SK-N-SH (cell line): ENCODE measurements at regions not wholly inside any gene's neighbourhood (a gene's known extent, or its start where the extent isn't known, plus 50 kb on each side); places are given as distances from the start of the nearest gene placed in this dataset.

Experiments used
- CTCF ChIA-PET: fragments of 300-600, 350-600 bp; formaldehyde crosslinking; extraction: SDS; loops from one replicate; lab custom pipeline; 2021; lab: Yijun Ruan, JAX
- POLR2A ChIA-PET: fragments of 350-600 bp; sonication (Branson Sonifier 250); formaldehyde crosslinking; extraction: SDS; loops from one replicate; lab custom pipeline; 2020; ENCODE audit warnings: antibody characterized with exemption, inconsistent platforms; lab: Yijun Ruan, JAX
- DNase-seq: peaks from one replicate; pipeline ENCODE4 v3.0.0; 2012
- H2AFZ ChIP-seq: fragments of 200-600 bp; sonication (generic); 2 replicates; pipeline ENCODE4 v1.8.1; 2016; ENCODE audit warnings: antibody characterized with exemption, mild to moderate bottlenecking, low read depth
- H3F3A ChIP-seq: fragments of 200-600 bp; sonication (generic); replicated peaks from 2 replicates; pipeline ENCODE3; 2016; ENCODE audit warnings: antibody characterized with exemption, mild to moderate bottlenecking; ENCODE audit not compliant: insufficient read depth
- H3K27ac ChIP-seq, 2 experiments: fragments of 200-500 bp in 1 of 2; fragments of 200-600 bp in 1 of 2; sonication (Bioruptor generic) in 1 of 2; sonication (generic), shearing (Covaris generic) in 1 of 2; 2 replicates each; pipeline versions ENCODE4 v1.5.1 to v1.6.1; 2014 to 2016; ENCODE audit warnings: low read depth in 2 of 2, inconsistent platforms in 1 of 2, low read length in 1 of 2, mild to moderate bottlenecking in 1 of 2, mixed read lengths in 1 of 2
- H3K27me3 ChIP-seq: fragments of 200-600 bp; sonication (generic), shearing (Covaris generic); 2 replicates; pipeline ENCODE4 v1.6.1; 2016; ENCODE audit warnings: mixed run types; ENCODE audit not compliant: insufficient read depth
- H3K36me3 ChIP-seq, 2 experiments: fragments of 200-500 bp in 1 of 2; fragments of 200-600 bp in 1 of 2; sonication (Bioruptor generic) in 1 of 2; sonication (generic) in 1 of 2; replicated peaks in 1 of 2; 2 replicates each; pipeline versions ENCODE3 to v1.5.1; 2014 to 2016; ENCODE audit warnings: low read length in 1 of 2, mild to moderate bottlenecking in 1 of 2; ENCODE audit not compliant: insufficient read depth in 2 of 2, control insufficient read depth in 1 of 2
- H3K4me1 ChIP-seq, 2 experiments: fragments of 200-500 bp in 1 of 2; fragments of 200-600 bp in 1 of 2; sonication (Bioruptor generic) in 1 of 2; sonication (generic), shearing (Covaris generic) in 1 of 2; 2 replicates each; pipeline versions ENCODE4 v1.5.1 to v1.6.1; 2014 to 2016; ENCODE audit warnings: low read depth in 1 of 2, low read length in 1 of 2, mixed run types in 1 of 2; ENCODE audit not compliant: insufficient read depth in 2 of 2, control insufficient read depth in 1 of 2
- H3K4me2 ChIP-seq: fragments of 200-600 bp; sonication (generic), shearing (Covaris generic); 2 replicates; pipeline ENCODE4 v1.6.1; 2017; ENCODE audit warnings: mixed run types
- H3K4me3 ChIP-seq, 2 experiments: fragments of 200-500 bp in 1 of 2; fragments of 200-600 bp in 1 of 2; sonication (Bioruptor generic) in 1 of 2; sonication (generic), shearing (Covaris generic) in 1 of 2; 2 replicates each; pipeline versions ENCODE4 v1.5.1 to v1.8.1; 2014 to 2016; ENCODE audit warnings: low read depth in 2 of 2, inconsistent platforms in 1 of 2, low read length in 1 of 2, mild to moderate bottlenecking in 1 of 2, mixed read lengths in 1 of 2, moderate library complexity in 1 of 2
- H3K79me2 ChIP-seq: fragments of 200-600 bp; sonication (generic); 2 replicates; pipeline ENCODE4 v1.8.1; 2017; ENCODE audit warnings: mild to moderate bottlenecking; ENCODE audit not compliant: insufficient read depth
- H3K9ac ChIP-seq: fragments of 200-600 bp; sonication (generic); 2 replicates; pipeline ENCODE4 v1.6.1; 2017; ENCODE audit warnings: mixed run types
- H3K9me2 ChIP-seq: fragments of 200-600 bp; sonication (generic); 2 replicates; pipeline ENCODE4 v1.6.1; 2017; ENCODE audit warnings: mixed run types
- H3K9me3 ChIP-seq: fragments of 200-600 bp; sonication (generic); 2 replicates; pipeline ENCODE4 v1.6.1; 2017; ENCODE audit warnings: mixed run types, mild to moderate bottlenecking, moderate library complexity
- H4K20me1 ChIP-seq: fragments of 200-600 bp; sonication (generic); 2 replicates; pipeline ENCODE4 v1.6.1; 2017; ENCODE audit warnings: mild to moderate bottlenecking, mixed run types; ENCODE audit not compliant: insufficient read depth
- CTCF ChIP-seq: fragments of 200-600 bp; sonication (generic); IDR thresholded peaks from 2 replicates; pipeline ENCODE4 v1.6.1; 2017; ENCODE audit warnings: antibody characterized with exemption, mild to moderate bottlenecking, moderate library complexity
- ELF1 ChIP-seq: IDR thresholded peaks from 2 replicates; pipeline ENCODE4 v1.4.0; 2012
- EP300 ChIP-seq, 2 experiments: IDR thresholded peaks; 2 replicates each; pipeline versions ENCODE4 v1.4.0 to v1.6.1; 2012; ENCODE audit warnings: borderline replicate concordance in 1 of 2, low read depth in 1 of 2, low read length in 1 of 2
- FOSL2 ChIP-seq: IDR thresholded peaks from 2 replicates; pipeline ENCODE4 v1.4.0; 2012; ENCODE audit warnings: low read depth, mild to moderate bottlenecking, moderate library complexity, borderline replicate concordance
- GABPA ChIP-seq: IDR thresholded peaks from 2 replicates; pipeline ENCODE4 v1.4.0; 2012; ENCODE audit warnings: low read depth, mild to moderate bottlenecking
- GATA2 ChIP-seq: sonication (generic); formaldehyde crosslinking; IDR thresholded peaks from 2 replicates; pipeline ENCODE4 v1.5.0; 2020; ENCODE audit warnings: mild to moderate bottlenecking, missing genetic modification reagents
- IRF3 ChIP-seq: fragments of 150-350 bp; IDR thresholded peaks from 2 replicates; pipeline ENCODE4 v1.6.1; 2016; ENCODE audit warnings: mild to moderate bottlenecking, low read depth, low read length
- JUND ChIP-seq: IDR thresholded peaks from 2 replicates; pipeline ENCODE4 v1.4.0; 2012
- MXI1 ChIP-seq: IDR thresholded peaks from 2 replicates; pipeline ENCODE4 v1.6.1; 2012; ENCODE audit warnings: mild to moderate bottlenecking, low read depth, low read length, improper control_type of control experiment
- NFIC ChIP-seq: IDR thresholded peaks from 2 replicates; pipeline ENCODE4 v1.4.0; 2012; ENCODE audit warnings: borderline replicate concordance
- RCOR1 ChIP-seq: fragments of 150-350 bp; IDR thresholded peaks from 2 replicates; pipeline ENCODE4 v1.6.1; 2017; ENCODE audit warnings: antibody characterized with exemption, low read length
- REST ChIP-seq: IDR thresholded peaks from 2 replicates; pipeline ENCODE4 v1.6.1; 2012; ENCODE audit warnings: mild to moderate bottlenecking, low read depth, low read length, moderate library complexity
- RFX5 ChIP-seq: IDR thresholded peaks from 2 replicates; pipeline ENCODE4 v1.6.1; 2012; ENCODE audit warnings: mild to moderate bottlenecking, improper control_type of control experiment, low read length
- TCF12 ChIP-seq: IDR thresholded peaks from 2 replicates; pipeline ENCODE4 v1.4.0; 2012
- TEAD4 ChIP-seq: IDR thresholded peaks from 2 replicates; pipeline ENCODE4 v1.4.0; 2012; ENCODE audit warnings: mild to moderate bottlenecking, borderline replicate concordance; ENCODE audit not compliant: insufficient read depth
- USF2 ChIP-seq: fragments of 150-350 bp; IDR thresholded peaks from 2 replicates; pipeline ENCODE4 v1.6.1; 2017; ENCODE audit warnings: antibody characterized with exemption, low read length, low read depth, borderline replicate concordance
- ZBTB33 ChIP-seq: IDR thresholded peaks from 2 replicates; pipeline ENCODE4 v1.4.0; 2012; ENCODE audit warnings: low read depth, borderline replicate concordance
- WGBS: methylation state at CpG from one replicate; pipeline ENCODE4 v1.1.6; 2017; ENCODE audit warnings: low lambda C conversion rate; 5-methylcytosine and 5-hydroxymethylcytosine counted together

- TF ChIP-seq ZBTB33, result no peak
- TF ChIP-seq MXI1, result no peak
- no peak for TF ChIP-seq CTCF
- no peak for TF ChIP-seq REST
- TF ChIP-seq GATA2, result no peak
- TF ChIP-seq FOSL2, result no peak
Measured at GRCh38 chr2:205868053-205868452, 185.8 kb downstream of the NRP2 start (continued).

- no peak overlapping the region for H3K4me3 ChIP-seq
- H3K27me3 ChIP-seq, result no peaks in the 10 kb centered on the region
- TF ChIP-seq FOSL2, result no peak
- TF ChIP-seq EP300 (IDR thresholded peaks at IDR 0.05; ENCODE audit: borderline replicate concordance in 1 of 2, low read depth in 1 of 2, low read length in 1 of 2), result no peak
- TF ChIP-seq GATA2, result no peak
- TF ChIP-seq JUND, result no peak
- TF ChIP-seq ZBTB33, result no peak
- TF ChIP-seq TEAD4, result no peak
- no peak for TF ChIP-seq GABPA
- TF ChIP-seq TCF12, result no peak
- no peak for TF ChIP-seq ELF1
- no peak for TF ChIP-seq NFIC
- no peak for TF ChIP-seq RCOR1
- TF ChIP-seq USF2, result no peak
- TF ChIP-seq RFX5, result no peak
- no peak for TF ChIP-seq IRF3
- no peak overlapping the region for H2AFZ ChIP-seq
- H3K9ac ChIP-seq, result no peak overlapping the region
- H3F3A ChIP-seq, result no peaks in the 10 kb centered on the region
- no peaks in the 10 kb centered on the region for H4K20me1 ChIP-seq
- H3K4me2 ChIP-seq, result no peak overlapping the region
- peaks cover 0 to 14% of the 10 kb centered on the region in 2 experiments; a peak in 1 of 4 replicates for H3K4me1 ChIP-seq
- H3K9me2 ChIP-seq, result no peaks in the 10 kb centered on the region
- no peaks in the 10 kb centered on the region for H3K9me3 ChIP-seq
- no peak for DNase-seq
- no peaks in the 10 kb centered on the region for H3K36me3 ChIP-seq
- WGBS, result 80% methylated on average over 3 of the region's 3 CpGs
- no peak overlapping the region for H3K27ac ChIP-seq
- ChIA-PET POLR2A (no interaction called here), CTCF (interaction anchor here (1.4 to 1.5 kb wide), 2 partner anchors 52 to 99 kb away, joined by 4 read pairs; no protein-coding TSS in a partner anchor)
- no peaks in the 10 kb centered on the region for H3K79me2 ChIP-seq
Measured at GRCh38 chr2:205867371-205867770, 185.1 kb downstream of the NRP2 start.
